ENCODE measurements at regions not wholly inside any gene's neighbourhood (a gene's known extent, or its start where the extent isn't known, plus 50 kb on each side); places are given as distances from the start of the nearest gene placed in this dataset.

DNA sequence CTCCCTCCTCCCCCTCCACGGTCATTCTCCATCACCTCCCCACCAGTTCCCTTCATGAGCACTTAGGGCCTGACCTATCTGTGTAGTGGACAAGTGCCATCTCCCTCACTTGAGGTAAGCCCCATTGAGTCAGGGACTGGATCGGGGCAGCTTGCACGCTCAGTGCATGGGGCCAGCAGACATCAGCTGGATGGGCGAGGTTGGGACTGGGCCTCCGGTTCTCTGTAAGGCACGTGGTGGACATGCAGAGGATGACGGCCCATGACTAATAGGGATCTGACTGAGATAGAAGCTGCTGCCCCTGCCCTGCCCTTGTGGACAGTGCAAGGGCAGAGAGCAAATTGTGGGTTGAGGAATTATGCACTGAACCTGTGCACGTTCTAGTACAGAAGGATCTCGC lies 120.4 kb upstream of the C1orf174 start:
- TF ChIP-seq, protein P1, sequence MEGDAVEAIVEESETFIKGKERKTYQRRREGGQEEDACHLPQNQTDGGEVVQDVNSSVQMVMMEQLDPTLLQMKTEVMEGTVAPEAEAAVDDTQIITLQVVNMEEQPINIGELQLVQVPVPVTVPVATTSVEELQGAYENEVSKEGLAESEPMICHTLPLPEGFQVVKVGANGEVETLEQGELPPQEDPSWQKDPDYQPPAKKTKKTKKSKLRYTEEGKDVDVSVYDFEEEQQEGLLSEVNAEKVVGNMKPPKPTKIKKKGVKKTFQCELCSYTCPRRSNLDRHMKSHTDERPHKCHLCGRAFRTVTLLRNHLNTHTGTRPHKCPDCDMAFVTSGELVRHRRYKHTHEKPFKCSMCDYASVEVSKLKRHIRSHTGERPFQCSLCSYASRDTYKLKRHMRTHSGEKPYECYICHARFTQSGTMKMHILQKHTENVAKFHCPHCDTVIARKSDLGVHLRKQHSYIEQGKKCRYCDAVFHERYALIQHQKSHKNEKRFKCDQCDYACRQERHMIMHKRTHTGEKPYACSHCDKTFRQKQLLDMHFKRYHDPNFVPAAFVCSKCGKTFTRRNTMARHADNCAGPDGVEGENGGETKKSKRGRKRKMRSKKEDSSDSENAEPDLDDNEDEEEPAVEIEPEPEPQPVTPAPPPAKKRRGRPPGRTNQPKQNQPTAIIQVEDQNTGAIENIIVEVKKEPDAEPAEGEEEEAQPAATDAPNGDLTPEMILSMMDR (IDR thresholded peaks at IDR 0.05; ENCODE audit: insufficient read depth, low read length, poor library complexity, severe bottlenecking): no peak
- no peak for TF ChIP-seq EZH2phosphoT487 (conservative IDR thresholded peaks at IDR 0.05; ENCODE audit: low read length)
